ENCODE measurements at regions not wholly inside any gene's neighbourhood (a gene's known extent, or its start where the extent isn't known, plus 50 kb on each side); places are given as distances from the start of the nearest gene placed in this dataset.
"Not testable (repeated sequence)": the region's sequence is repeated elsewhere in the genome, so short reads cannot be mapped to it uniquely, and the experiment has no call there.

GRCh38 chr14:19158588-19158987 lies 191.4 kb downstream of the POTEM start:
- not testable (repeated sequence) for H3K9me3 ChIP-seq (ENCODE audit: control insufficient read depth, insufficient read depth, low read length); H3K4me1 ChIP-seq (ENCODE audit: insufficient read depth, low read length); H3K36me3 ChIP-seq (ENCODE audit: insufficient read depth, low read length); H3K9ac ChIP-seq (ENCODE audit: low read depth, low read length)

- not testable (repeated sequence) for H3K9me3 ChIP-seq (ENCODE audit: control insufficient read depth, insufficient read depth, low read length); H3K36me3 ChIP-seq (ENCODE audit: insufficient read depth, low read length); H3K9ac ChIP-seq (ENCODE audit: low read depth, low read length); H3K4me1 ChIP-seq (ENCODE audit: insufficient read depth, low read length)
Measured at GRCh38 chr14:19159003-19159625, 191.9 kb downstream of the POTEM start.

DNA sequence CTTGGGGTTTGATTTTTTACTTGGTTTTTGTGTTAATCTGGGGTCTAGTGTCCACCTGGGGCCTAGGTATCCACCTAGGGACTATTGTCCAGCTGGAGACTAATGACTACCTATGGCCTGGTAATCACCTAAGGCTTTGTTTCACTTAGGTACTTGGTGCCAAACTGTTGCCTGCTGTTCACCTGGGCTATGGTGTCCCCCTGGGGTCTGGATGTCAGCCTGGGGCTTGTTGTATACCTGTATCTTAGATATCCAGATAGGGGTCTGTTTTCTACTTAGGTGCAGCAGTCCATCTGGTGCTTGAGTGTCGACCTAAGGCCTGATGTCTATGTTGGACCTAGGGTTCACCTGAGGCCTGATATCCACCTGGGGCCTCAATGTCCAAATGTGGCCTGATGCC lies 193.1 kb downstream of the POTEM start:
- not testable (repeated sequence) for H3K4me1 ChIP-seq (ENCODE audit: insufficient read depth, low read length); H3K9ac ChIP-seq (ENCODE audit: low read depth, low read length)

DNA sequence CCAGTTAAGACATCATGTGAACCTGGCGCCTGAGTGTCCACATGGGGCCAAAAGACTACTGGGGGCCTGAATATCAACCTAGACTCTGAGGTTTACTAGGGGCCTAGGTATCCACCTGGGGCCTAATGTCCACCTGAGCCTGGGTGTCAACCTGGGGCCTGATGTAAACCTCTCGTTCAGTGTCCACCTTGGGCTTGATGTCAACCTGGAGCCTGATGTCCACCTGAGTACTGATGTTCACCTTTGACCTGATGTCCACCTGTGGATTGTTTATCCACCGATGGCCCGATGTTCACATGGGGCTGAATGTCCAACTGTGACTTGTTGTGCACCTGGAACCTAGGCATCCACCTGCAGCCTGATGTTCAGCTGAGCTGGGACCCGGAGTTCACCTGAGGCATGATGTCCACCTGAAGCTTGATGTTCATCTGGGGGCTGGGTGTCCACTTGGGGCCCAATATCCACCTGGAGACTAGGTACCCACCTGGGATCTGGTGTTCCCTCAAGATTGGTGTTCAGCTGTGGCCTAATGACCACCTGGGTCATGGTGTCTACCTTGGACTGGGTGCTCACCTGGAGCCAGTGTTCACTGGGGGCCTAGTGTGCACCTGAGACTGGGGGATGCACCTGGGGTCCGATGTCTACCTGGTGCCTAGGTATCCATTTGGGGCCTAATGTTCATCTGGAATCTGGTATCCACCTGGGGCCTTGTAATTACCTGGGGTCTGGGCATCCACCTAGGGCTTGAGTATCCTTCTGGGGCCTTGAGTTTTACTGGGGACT lies 194.2 kb downstream of the POTEM start:
- H3K9me3 ChIP-seq (ENCODE audit: control insufficient read depth, insufficient read depth, low read length); H3K36me3 ChIP-seq (ENCODE audit: insufficient read depth, low read length); H3K9ac ChIP-seq (ENCODE audit: low read depth, low read length); H3K4me1 ChIP-seq (ENCODE audit: insufficient read depth, low read length): not testable (repeated sequence)

More for the DNA sequence above, 193.1 kb downstream of the POTEM start:
- H3K36me3 ChIP-seq (ENCODE audit: insufficient read depth, low read length); H3K9me3 ChIP-seq (ENCODE audit: control insufficient read depth, insufficient read depth, low read length): not testable (repeated sequence)

- not testable (repeated sequence) for H3K4me1 ChIP-seq (ENCODE audit: insufficient read depth, low read length)
Measured at GRCh38 chr14:19162034-19162706, 194.9 kb downstream of the POTEM start.

GRCh38 chr14:19162920-19163319 lies 195.7 kb downstream of the POTEM start:
- not testable (repeated sequence) for H3K9ac ChIP-seq (ENCODE audit: low read depth, low read length); H3K9me3 ChIP-seq (ENCODE audit: control insufficient read depth, insufficient read depth, low read length); H3K36me3 ChIP-seq (ENCODE audit: insufficient read depth, low read length); H3K4me1 ChIP-seq (ENCODE audit: insufficient read depth, low read length)

More at GRCh38 chr14:19162034-19162706, 194.9 kb downstream of the POTEM start:
- not testable (repeated sequence) for H3K36me3 ChIP-seq (ENCODE audit: insufficient read depth, low read length); H3K9ac ChIP-seq (ENCODE audit: low read depth, low read length); H3K9me3 ChIP-seq (ENCODE audit: control insufficient read depth, insufficient read depth, low read length)

DNA sequence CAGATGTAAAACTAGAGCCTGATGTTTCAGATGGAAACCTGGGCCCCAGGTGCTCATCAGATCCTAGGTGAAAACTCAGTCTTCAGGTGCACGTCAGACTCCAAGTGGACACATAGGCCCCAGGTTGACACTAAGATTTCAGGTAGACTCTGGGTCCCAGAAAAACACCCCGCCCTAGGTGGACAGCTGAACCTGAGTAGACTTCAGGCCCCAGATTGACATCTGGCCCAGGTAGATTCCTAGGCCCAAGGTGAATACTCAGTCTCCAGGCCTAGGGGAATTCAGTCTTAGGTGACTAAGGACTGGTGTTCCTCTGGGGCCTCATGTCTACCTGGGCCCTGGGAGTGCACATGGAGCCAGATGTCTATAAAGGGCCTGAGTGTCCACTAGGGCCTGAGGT lies 196.7 kb downstream of the POTEM start:
- H3K9me3 ChIP-seq (ENCODE audit: control insufficient read depth, insufficient read depth, low read length); H3K9ac ChIP-seq (ENCODE audit: low read depth, low read length); H3K4me1 ChIP-seq (ENCODE audit: insufficient read depth, low read length); H3K36me3 ChIP-seq (ENCODE audit: insufficient read depth, low read length): not testable (repeated sequence)

DNA sequence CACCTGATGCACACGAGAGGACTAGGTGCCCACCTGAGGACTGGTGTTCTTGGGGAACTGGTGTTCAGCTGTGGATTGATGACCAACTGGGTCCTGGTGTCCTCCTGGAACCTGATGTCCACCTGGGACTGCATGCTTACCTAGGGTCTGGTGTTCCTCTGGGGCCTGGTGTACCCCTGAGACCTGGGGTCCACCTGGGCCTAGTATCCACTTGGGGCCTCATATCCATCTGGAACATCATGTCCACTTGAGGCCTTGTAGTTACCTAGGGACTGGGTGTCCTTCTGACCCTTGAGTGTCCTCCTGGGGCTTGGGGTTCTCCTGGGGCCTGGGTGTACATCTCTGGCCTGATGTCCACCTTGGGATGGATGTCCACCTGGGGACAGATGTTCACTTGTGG lies 197.2 kb downstream of the POTEM start:
- H3K9me3 ChIP-seq (ENCODE audit: control insufficient read depth, insufficient read depth, low read length); H3K9ac ChIP-seq (ENCODE audit: low read depth, low read length); H3K36me3 ChIP-seq (ENCODE audit: insufficient read depth, low read length); H3K4me1 ChIP-seq (ENCODE audit: insufficient read depth, low read length): not testable (repeated sequence)

GRCh38 chr14:19166056-19166455 lies 198.8 kb downstream of the POTEM start:
- not testable (repeated sequence) for H3K36me3 ChIP-seq (ENCODE audit: insufficient read depth, low read length); H3K9ac ChIP-seq (ENCODE audit: low read depth, low read length); H3K9me3 ChIP-seq (ENCODE audit: control insufficient read depth, insufficient read depth, low read length); H3K4me1 ChIP-seq (ENCODE audit: insufficient read depth, low read length)

DNA sequence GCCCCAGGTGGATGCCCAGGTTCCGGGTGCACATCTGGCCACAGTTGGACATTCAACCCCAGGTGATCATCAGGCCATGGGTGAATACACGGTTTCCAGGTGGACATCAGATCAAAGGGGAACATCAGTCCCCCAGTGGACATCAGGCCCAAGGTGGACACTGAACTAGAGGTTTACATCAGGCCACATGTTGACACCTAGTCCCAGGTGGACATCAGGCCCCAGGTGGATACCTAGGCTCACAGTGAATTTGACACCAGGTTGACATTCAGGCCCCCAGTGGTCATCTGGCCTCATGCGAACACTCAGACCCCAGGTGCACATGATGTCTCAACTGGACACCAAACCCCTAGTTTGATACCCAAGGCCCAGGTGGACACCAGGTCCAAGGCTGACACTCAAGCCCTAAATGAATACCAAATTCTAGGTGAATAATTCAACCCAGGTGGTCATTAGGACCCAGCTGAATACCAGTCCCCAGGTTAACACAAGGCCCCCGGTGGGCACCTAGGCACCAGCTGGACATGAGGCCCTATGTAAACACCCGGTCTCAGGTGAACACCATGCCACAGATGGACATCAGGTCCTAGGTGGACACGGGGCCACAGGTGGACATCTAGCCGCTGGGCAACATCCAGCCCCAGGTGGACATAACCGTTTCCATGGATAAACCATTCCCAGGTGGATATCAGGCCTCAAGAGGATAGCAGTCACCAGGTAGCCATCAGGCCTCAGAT lies 200.4 kb downstream of the POTEM start:
- H3K9me3 ChIP-seq (ENCODE audit: control insufficient read depth, insufficient read depth, low read length); H3K4me1 ChIP-seq (ENCODE audit: insufficient read depth, low read length); H3K9ac ChIP-seq (ENCODE audit: low read depth, low read length): not testable (repeated sequence)

GRCh38 chr14:19168261-19168660 lies 201.0 kb downstream of the POTEM start:
- H3K4me1 ChIP-seq (ENCODE audit: insufficient read depth, low read length); H3K36me3 ChIP-seq (ENCODE audit: insufficient read depth, low read length); H3K9ac ChIP-seq (ENCODE audit: low read depth, low read length); H3K9me3 ChIP-seq (ENCODE audit: control insufficient read depth, insufficient read depth, low read length): not testable (repeated sequence)

More for the DNA sequence above, 200.4 kb downstream of the POTEM start:
- H3K36me3 ChIP-seq (ENCODE audit: insufficient read depth, low read length): not testable (repeated sequence)

- not testable (repeated sequence) for H3K9ac ChIP-seq (ENCODE audit: low read depth, low read length); H3K9me3 ChIP-seq (ENCODE audit: control insufficient read depth, insufficient read depth, low read length); H3K4me1 ChIP-seq (ENCODE audit: insufficient read depth, low read length); H3K36me3 ChIP-seq (ENCODE audit: insufficient read depth, low read length)
Measured at GRCh38 chr14:19169561-19170362, 202.5 kb downstream of the POTEM start.

DNA sequence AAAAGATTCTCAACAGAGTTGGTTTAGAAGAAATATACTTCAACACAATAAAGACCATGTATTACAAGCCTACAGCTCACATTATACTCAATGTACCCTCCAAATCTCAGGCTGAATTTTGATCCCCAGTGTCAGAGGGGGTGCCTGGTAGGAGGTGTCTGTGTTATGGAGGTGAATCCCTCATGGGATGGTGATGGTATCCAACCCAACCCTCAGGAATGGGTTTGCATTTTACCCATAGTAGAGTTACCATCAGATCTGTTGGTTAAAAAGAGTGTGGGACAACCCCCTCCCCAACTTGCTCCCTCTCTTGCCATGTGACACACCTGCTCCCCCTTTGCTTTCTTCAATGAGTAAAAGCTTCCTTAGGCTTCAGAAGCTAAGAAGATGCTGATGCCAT lies 205.5 kb downstream of the POTEM start:
- not testable (repeated sequence) for H3K36me3 ChIP-seq (ENCODE audit: insufficient read depth, low read length); H3K9me3 ChIP-seq (ENCODE audit: control insufficient read depth, insufficient read depth, low read length); H3K9ac ChIP-seq (ENCODE audit: low read depth, low read length); H3K4me1 ChIP-seq (ENCODE audit: insufficient read depth, low read length)

- not testable (repeated sequence) for H3K4me1 ChIP-seq (ENCODE audit: insufficient read depth, low read length); H3K36me3 ChIP-seq (ENCODE audit: insufficient read depth, low read length); H3K9me3 ChIP-seq (ENCODE audit: control insufficient read depth, insufficient read depth, low read length); H3K9ac ChIP-seq (ENCODE audit: low read depth, low read length)
Measured at GRCh38 chr14:19173188-19173587, 206.0 kb downstream of the POTEM start.
